Stimulated activated effector memory CD8-positive, alpha-beta T cell treated with anti-CD3 and anti-CD28 coated beads, Interleukin-12 subunit alpha, Interleukin-12 subunit beta, amount 100 ng/mL, for 72 hours (primary cell): ENCODE measurements at regions not wholly inside any gene's neighbourhood (a gene's known extent, or its start where the extent isn't known, plus 50 kb on each side); places are given as distances from the start of the nearest gene placed in this dataset.
"Not testable (repeated sequence)": the region's sequence is repeated elsewhere in the genome, so short reads cannot be mapped to it uniquely, and the experiment has no call there.

Experiments
- ATAC-seq: fragments of 150-1000 bp; cut with Tn5 transposase; 2 replicates; pipeline ENCODE4 v1.10.0; 2021
- DNase-seq, 2 donors: peaks; one replicate each; pipeline ENCODE4 v3.0.0; 2021 to 2022; ENCODE audit warnings: low spot score in 2 of 2
- H3K27ac Mint-ChIP-seq: one replicate; pipeline ENCODE4 v1.8.0; 2022; ENCODE audit warnings: mild to moderate bottlenecking, mixed read lengths
- H3K36me3 Mint-ChIP-seq: one replicate; pipeline ENCODE4 v1.8.0; 2022; ENCODE audit warnings: mild to moderate bottlenecking, mixed read lengths
- H3K4me1 Mint-ChIP-seq: one replicate; pipeline ENCODE4 v1.8.0; 2022; ENCODE audit warnings: mixed read lengths
- H3K4me3 Mint-ChIP-seq: one replicate; pipeline ENCODE4 v1.8.0; 2022; ENCODE audit warnings: mild to moderate bottlenecking, mixed read lengths
- H3K9me3 Mint-ChIP-seq: one replicate; pipeline ENCODE4 v1.8.0; 2022; ENCODE audit warnings: mixed read lengths

DNA sequence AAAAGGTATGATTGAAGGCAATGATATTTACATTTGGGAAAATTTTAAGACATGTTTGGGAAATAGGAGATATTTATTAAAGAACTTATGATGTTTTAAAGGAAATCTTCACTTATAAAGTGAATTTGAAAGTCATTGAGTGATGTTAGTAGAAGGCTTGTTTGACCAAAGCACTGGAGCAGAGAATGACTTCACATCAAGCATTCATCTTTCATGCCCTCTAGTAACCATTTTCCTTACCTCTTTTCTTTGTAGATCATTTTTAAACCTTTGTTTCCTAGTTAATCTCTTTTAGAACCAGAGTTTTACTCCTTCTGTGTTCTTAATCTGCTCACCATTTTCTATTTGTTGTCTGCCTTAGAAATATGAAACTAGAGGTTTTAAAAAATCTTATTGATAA lies 111.3 kb upstream of the FOXP2 start:
- H3K36me3 Mint-ChIP-seq: no peaks in the 10 kb centered on the region

GRCh38 chr7:114302858-114303257 lies 111.8 kb upstream of the FOXP2 start:
- Mint-ChIP-seq H3K4me3 (no peak overlapping the region), H3K4me1 (no peaks in the 10 kb centered on the region), H3K9me3 (no peaks in the 10 kb centered on the region), H3K36me3 (no peaks in the 10 kb centered on the region), H3K27ac (no peak overlapping the region)
- DNase-seq (no peak), ATAC-seq (no peak)

More for the DNA sequence above, 111.3 kb upstream of the FOXP2 start:
- DNase-seq: no peak
- no peak for ATAC-seq
- no peak overlapping the region for H3K27ac Mint-ChIP-seq
- no peaks in the 10 kb centered on the region for H3K9me3 Mint-ChIP-seq
- no peak overlapping the region for H3K4me3 Mint-ChIP-seq
- no peaks in the 10 kb centered on the region for H3K4me1 Mint-ChIP-seq

DNA sequence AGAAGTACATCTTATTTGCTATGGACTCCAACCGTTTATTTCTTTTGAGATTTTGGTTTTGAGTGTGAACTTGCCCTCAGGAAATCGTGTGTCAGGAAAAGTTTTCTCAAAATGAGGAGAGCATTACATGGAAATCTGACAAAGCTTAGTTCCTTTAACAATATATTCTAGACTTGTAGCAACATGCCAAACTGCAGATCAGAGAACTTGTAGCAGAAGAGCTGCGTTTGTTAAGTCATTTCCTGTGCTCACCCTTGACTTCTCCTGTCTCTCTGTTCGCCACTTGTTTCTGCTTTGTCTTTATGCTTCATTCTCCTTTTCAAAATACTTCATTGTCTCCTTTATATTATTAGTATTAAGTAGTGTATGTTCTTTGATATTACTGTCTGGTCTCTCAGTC lies 116.6 kb upstream of the FOXP2 start:
- Mint-ChIP-seq H3K9me3 (no peaks in the 10 kb centered on the region), H3K36me3 (no peaks in the 10 kb centered on the region), H3K27ac (no peak overlapping the region), H3K4me3 (no peak overlapping the region), H3K4me1 (no peaks in the 10 kb centered on the region)
- no peak for DNase-seq
- ATAC-seq: no peak

DNA sequence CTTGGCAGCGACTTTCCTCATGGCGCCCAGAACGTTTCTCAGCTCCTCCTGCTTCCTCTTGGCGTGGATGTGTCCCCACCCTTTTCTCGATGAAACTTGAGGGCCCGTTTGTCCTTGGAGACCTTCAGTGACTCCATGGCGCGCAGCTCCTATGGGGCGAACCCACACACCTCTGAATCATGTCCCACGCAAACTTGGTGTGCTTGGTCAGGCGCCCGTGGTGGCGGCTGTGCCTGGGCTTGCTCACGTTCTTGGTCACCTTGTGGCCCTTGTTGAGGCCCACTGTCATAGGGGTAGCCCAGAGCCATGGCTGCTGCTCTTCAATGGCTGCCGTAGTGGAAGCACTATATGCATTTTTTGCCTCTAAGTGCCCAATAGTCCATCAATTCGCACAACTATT lies 117.5 kb upstream of the FOXP2 start:
- Mint-ChIP-seq H3K36me3 (no peaks in the 10 kb centered on the region), H3K27ac (no peak overlapping the region), H3K9me3 (no peaks in the 10 kb centered on the region), H3K4me3 (no peak overlapping the region), H3K4me1 (no peaks in the 10 kb centered on the region)
- no peak for ATAC-seq
- no peak for DNase-seq

- no peak overlapping the region for H3K4me3 Mint-ChIP-seq
- H3K9me3 Mint-ChIP-seq: no peaks in the 10 kb centered on the region
- no peak overlapping the region for H3K27ac Mint-ChIP-seq
- DNase-seq (no peak), ATAC-seq (no peak)
- H3K4me1 Mint-ChIP-seq: no peaks in the 10 kb centered on the region
- no peaks in the 10 kb centered on the region for H3K36me3 Mint-ChIP-seq
Observed at GRCh38 chr7:114295522-114295921, 119.1 kb upstream of the FOXP2 start.

DNA sequence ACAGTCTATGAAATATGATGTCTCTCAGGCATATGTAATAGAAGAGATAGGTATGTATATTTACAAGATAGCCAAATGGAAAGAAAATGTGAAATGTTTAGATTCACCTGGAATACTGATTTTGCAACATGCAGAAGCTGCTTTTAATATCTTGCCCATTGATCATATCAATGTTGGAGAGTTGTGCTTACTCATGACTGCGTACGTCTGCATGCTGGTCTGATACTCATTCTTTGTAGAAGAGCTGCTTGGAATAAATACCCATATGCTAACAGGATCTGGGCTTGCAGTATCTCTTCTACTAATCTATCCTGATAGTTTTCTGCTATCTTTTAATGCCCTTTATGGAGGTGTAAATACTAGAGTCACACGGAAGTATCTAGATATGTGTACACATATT lies 120.6 kb upstream of the FOXP2 start:
- Mint-ChIP-seq H3K4me1 (no peaks in the 10 kb centered on the region), H3K9me3 (no peaks in the 10 kb centered on the region), H3K4me3 (no peak overlapping the region), H3K27ac (no peak overlapping the region), H3K36me3 (no peaks in the 10 kb centered on the region)
- no peak for DNase-seq
- ATAC-seq: no peak

- Mint-ChIP-seq H3K27ac (no peak overlapping the region), H3K9me3 (no peaks in the 10 kb centered on the region), H3K4me1 (no peaks in the 10 kb centered on the region), H3K36me3 (no peaks in the 10 kb centered on the region), H3K4me3 (no peak overlapping the region)
- no peak for DNase-seq
- no peak for ATAC-seq
Observed at GRCh38 chr7:114293289-114294012, 121.2 kb upstream of the FOXP2 start.

DNA sequence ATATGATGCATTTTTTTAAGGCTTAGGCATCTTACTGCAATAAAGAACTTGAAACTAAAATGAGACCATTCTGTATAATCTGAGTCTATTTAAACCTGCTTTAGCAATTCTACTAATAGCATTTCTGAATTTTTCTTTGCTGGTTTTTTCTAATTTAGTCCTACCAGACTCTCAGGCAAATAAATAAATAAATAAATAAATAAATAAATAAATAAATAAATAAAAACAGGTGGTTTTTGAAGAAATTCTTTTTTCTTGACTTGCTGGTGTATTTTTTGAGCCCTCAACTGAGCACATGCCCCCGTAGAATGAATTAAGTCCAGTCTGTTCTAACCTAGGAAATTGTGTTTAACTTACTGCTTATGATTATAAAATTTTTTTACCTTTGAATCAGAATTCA lies 134.7 kb upstream of the FOXP2 start:
- no peaks in the 10 kb centered on the region for H3K9me3 Mint-ChIP-seq
- H3K36me3 Mint-ChIP-seq: no peaks in the 10 kb centered on the region
- ATAC-seq: no peak

GRCh38 chr7:114273218-114273617 lies 141.4 kb upstream of the FOXP2 start:
- H3K27ac Mint-ChIP-seq: no peak overlapping the region
- H3K36me3 Mint-ChIP-seq: no peaks in the 10 kb centered on the region
- H3K4me1 Mint-ChIP-seq: no peaks in the 10 kb centered on the region
- no peaks in the 10 kb centered on the region for H3K9me3 Mint-ChIP-seq
- ATAC-seq: peak; percentile 52
- DNase-seq: no peak
- no peak overlapping the region for H3K4me3 Mint-ChIP-seq

More for the DNA sequence above, 134.7 kb upstream of the FOXP2 start:
- no peaks in the 10 kb centered on the region for H3K4me1 Mint-ChIP-seq
- no peak overlapping the region for H3K4me3 Mint-ChIP-seq
- no peak for DNase-seq
- H3K27ac Mint-ChIP-seq: no peak overlapping the region

- H3K9me3 Mint-ChIP-seq: no peaks in the 10 kb centered on the region
- no peaks in the 10 kb centered on the region for H3K4me1 Mint-ChIP-seq
- no peak overlapping the region for H3K4me3 Mint-ChIP-seq
- H3K36me3 Mint-ChIP-seq: no peaks in the 10 kb centered on the region
- H3K27ac Mint-ChIP-seq: no peak overlapping the region
- ATAC-seq (no peak), DNase-seq (no peak)
Observed at GRCh38 chr7:114269714-114270113, 144.9 kb upstream of the FOXP2 start.

- not testable (repeated sequence) for H3K36me3 Mint-ChIP-seq, H3K4me1 Mint-ChIP-seq, H3K4me3 Mint-ChIP-seq, H3K9me3 Mint-ChIP-seq, ATAC-seq, DNase-seq, H3K27ac Mint-ChIP-seq
Observed at GRCh38 chr7:114267550-114267949, 147.1 kb upstream of the FOXP2 start.

GRCh38 chr7:114264023-114264422 lies 150.6 kb upstream of the FOXP2 start:
- H3K4me3 Mint-ChIP-seq: no peak overlapping the region
- peaks cover 2% of the 10 kb centered on the region for H3K9me3 Mint-ChIP-seq
- no peaks in the 10 kb centered on the region for H3K4me1 Mint-ChIP-seq
- no peak overlapping the region for H3K27ac Mint-ChIP-seq
- no peak for DNase-seq
- ATAC-seq: no peak
- no peaks in the 10 kb centered on the region for H3K36me3 Mint-ChIP-seq

- no peak for DNase-seq
- Mint-ChIP-seq H3K4me3 (no peak overlapping the region), H3K9me3 (peaks cover 2% of the 10 kb centered on the region), H3K36me3 (no peaks in the 10 kb centered on the region), H3K4me1 (no peaks in the 10 kb centered on the region), H3K27ac (no peak overlapping the region)
- ATAC-seq: no peak
Observed at GRCh38 chr7:114263219-114263618, 151.4 kb upstream of the FOXP2 start.

DNA sequence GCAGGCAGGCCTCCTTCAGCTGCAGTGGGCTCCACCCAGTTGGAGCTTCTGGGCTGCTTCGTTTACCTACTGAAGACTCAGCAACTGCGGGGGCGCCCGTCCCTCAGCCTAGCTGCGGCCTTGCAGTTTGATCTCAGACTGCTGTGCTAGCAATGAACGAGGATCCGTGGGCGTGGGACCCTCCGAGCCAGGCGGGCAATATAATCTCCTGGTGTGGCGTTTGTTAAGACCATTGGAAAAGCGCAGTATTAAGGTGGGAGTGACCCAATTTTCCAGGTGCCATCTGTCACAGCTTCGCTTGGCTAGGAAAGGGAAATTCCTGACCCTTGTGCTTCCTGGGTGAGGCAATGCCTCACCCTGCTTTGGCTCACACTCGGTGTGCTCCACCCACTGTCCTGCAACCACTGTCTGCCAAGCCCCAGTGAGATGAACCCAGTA lies 159.2 kb upstream of the FOXP2 start:
- no peak overlapping the region for H3K4me3 Mint-ChIP-seq
- peaks cover 8% of the 10 kb centered on the region for H3K9me3 Mint-ChIP-seq
- no peaks in the 10 kb centered on the region for H3K36me3 Mint-ChIP-seq
- DNase-seq (no peak), ATAC-seq (no peak)
- no peaks in the 10 kb centered on the region for H3K4me1 Mint-ChIP-seq
- no peak overlapping the region for H3K27ac Mint-ChIP-seq

DNA sequence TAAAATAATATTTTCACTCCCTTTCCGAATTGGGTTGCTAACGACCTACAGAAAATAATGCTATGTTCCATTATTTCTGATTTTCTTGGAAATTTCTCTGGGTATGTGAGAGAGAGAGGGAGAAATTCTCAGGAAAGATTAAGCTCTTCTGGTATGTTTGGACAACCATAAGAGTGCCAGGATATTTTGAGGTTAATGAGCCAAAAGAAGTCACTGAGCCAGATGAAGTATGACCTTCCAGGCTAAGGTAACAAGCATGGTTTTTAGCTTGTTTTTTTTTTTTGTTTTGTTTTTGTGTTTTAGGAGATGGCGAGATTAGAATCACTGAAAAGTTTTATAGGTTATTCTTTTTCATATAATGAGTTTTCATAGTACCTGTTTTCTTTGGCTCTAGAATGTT lies 171.0 kb upstream of the FOXP2 start:
- Mint-ChIP-seq H3K9me3 (peaks cover 7% of the 10 kb centered on the region), H3K4me3 (no peak overlapping the region), H3K4me1 (no peaks in the 10 kb centered on the region), H3K27ac (no peak overlapping the region), H3K36me3 (no peaks in the 10 kb centered on the region)
- ATAC-seq (no peak), DNase-seq (no peak)

DNA sequence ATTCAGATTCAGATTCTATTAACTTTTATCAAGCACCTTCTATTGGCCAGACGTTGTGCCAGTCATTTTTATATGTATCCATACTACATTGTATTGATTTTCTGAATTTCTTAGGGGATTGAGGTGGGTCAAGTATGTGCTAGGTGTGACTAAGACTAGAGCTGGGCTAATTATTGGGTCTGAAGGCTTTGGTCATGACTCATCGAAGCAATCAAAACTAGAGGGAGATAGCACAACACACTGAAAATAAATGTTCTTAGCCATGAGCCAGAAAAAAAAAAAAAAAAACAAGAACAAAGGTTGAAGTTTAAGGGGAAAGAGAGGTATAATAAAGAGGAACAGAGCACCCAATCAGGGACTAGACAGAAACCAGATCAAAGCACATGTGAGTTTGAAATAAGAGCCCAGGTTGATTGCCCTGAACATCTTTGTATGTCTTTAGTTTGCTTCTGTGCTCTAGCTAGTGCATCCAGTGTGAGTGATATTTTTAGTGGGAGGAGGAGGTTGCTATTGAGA lies 171.6 kb upstream of the FOXP2 start:
- Mint-ChIP-seq H3K9me3 (peaks cover 7% of the 10 kb centered on the region), H3K4me3 (no peak overlapping the region), H3K4me1 (no peaks in the 10 kb centered on the region), H3K27ac (no peak overlapping the region), H3K36me3 (no peaks in the 10 kb centered on the region)
- DNase-seq (no peak), ATAC-seq (no peak)
